GM23338 (cell line): ENCODE measurements at regions not wholly inside any gene's neighbourhood (a gene's known extent, or its start where the extent isn't known, plus 50 kb on each side); places are given as distances from the start of the nearest gene placed in this dataset.

ENCODE experiments used
- CTCF ChIP-seq, 2 experiments: fragments of 200-600 bp in 1 of 2; sonication (generic) in 1 of 2; conservative IDR thresholded peaks; 2 replicates each; pipeline versions ENCODE4 v1.5.1 to v1.6.1; 2016 to 2017; ENCODE audit warnings: antibody characterized with exemption in 2 of 2, low read depth in 2 of 2, mild to moderate bottlenecking in 2 of 2, moderate library complexity in 1 of 2
- ETS1 ChIP-seq: IDR thresholded peaks from 2 replicates; pipeline ENCODE4 v1.6.1; 2016; ENCODE audit warnings: antibody characterized with exemption
- EZH2 ChIP-seq: fragments of 200-600 bp; sonication (generic); IDR thresholded peaks from one replicate; pipeline ENCODE4 v1.8.0; 2017; ENCODE audit warnings: antibody characterized with exemption, mild to moderate bottlenecking, low read depth; ENCODE audit not compliant: unreplicated experiment
- POLR2AphosphoS5 ChIP-seq: IDR thresholded peaks from 2 replicates; pipeline ENCODE4 v1.6.1; 2016; ENCODE audit warnings: antibody characterized with exemption, low read depth
- ZNF462 ChIP-seq: fragments of 250-450 bp; sonication (Bioruptor Pico); IDR thresholded peaks from 2 replicates; pipeline ENCODE4 v1.5.0; 2020; ENCODE audit warnings: mild to moderate bottlenecking, moderate library complexity

- no peak for TF ChIP-seq POLR2AphosphoS5
- no peak for TF ChIP-seq CTCF (conservative IDR thresholded peaks at IDR 0.05; ENCODE audit: low read depth in 2 of 2)
- TF ChIP-seq ZNF462 (CRISPR knock-in tag): no peak
- TF ChIP-seq ETS1: no peak
- no peak for TF ChIP-seq EZH2
Measured at GRCh38 chr1:4153571-4153970, 253.5 kb upstream of the C1orf174 start.
